Cardiac fibroblast (primary cell): ENCODE measurements at regions not wholly inside any gene's neighbourhood (a gene's known extent, or its start where the extent isn't known, plus 50 kb on each side); places are given as distances from the start of the nearest gene placed in this dataset.

Experiments
- DNase-seq, 2 donors: peaks; one replicate each; pipeline versions ENCODE4 v3.0.0 to v3.0.0-alpha.2; 2010; ENCODE audit warnings: low read depth in 2 of 2
- H3K4me3 ChIP-seq, 2 donors: replicated peaks in 1 of 2; 1 replicate in 1 of 2; 2 replicates in 1 of 2; pipeline ENCODE4 v1.5.1; 2011; ENCODE audit warnings: low read depth in 2 of 2, low read length in 2 of 2, mild to moderate bottlenecking in 2 of 2, moderate library complexity in 1 of 2
- CTCF ChIP-seq: IDR thresholded peaks from one replicate; pipeline ENCODE4 v1.5.1; 2011; ENCODE audit warnings: low read depth, mild to moderate bottlenecking, low read length, inconsistent platforms

- H3K4me3 ChIP-seq = no peak overlapping the region
- no peak for TF ChIP-seq CTCF
Measured at GRCh38 chrX:7759830-7760229, 83.1 kb upstream of the VCX start.

GRCh38 chrX:7746856-7747255 is 96.1 kb upstream of the VCX start:
- peak in 1 of 2 donors; percentile 41 for DNase-seq
- no peak for TF ChIP-seq CTCF

More at GRCh38 chrX:7759830-7760229, 83.1 kb upstream of the VCX start:
- no peak for DNase-seq

GRCh38 chrX:7730071-7730470 is 112.9 kb upstream of the VCX start:
- TF ChIP-seq CTCF = no peak
- H3K4me3 ChIP-seq = no peak overlapping the region
- DNase-seq = no peak

More at GRCh38 chrX:7746856-7747255, 96.1 kb upstream of the VCX start:
- no peak overlapping the region for H3K4me3 ChIP-seq

- DNase-seq = no peak
- no peak for TF ChIP-seq CTCF
Measured at GRCh38 chrX:7720519-7720918, 122.5 kb upstream of the VCX start.

GRCh38 chrX:7714351-7714750 is 128.6 kb upstream of the VCX start:
- TF ChIP-seq CTCF = no peak
- no peak for DNase-seq
- no peak overlapping the region for H3K4me3 ChIP-seq

More at GRCh38 chrX:7720519-7720918, 122.5 kb upstream of the VCX start:
- H3K4me3 ChIP-seq = no peak overlapping the region

- DNase-seq = no peak
- TF ChIP-seq CTCF = no peak
Measured at GRCh38 chrX:7711167-7711566, 131.8 kb upstream of the VCX start.

GRCh38 chrX:7709845-7710244 is 133.1 kb upstream of the VCX start:
- DNase-seq = no peak
- TF ChIP-seq CTCF = no peak
- H3K4me3 ChIP-seq = no peak overlapping the region

More at GRCh38 chrX:7711167-7711566, 131.8 kb upstream of the VCX start:
- H3K4me3 ChIP-seq = no peak overlapping the region
